GM12864 (cell line): ENCODE measurements at regions not wholly inside any gene's neighbourhood (a gene's known extent, or its start where the extent isn't known, plus 50 kb on each side); places are given as distances from the start of the nearest gene placed in this dataset.
A peak's percentile ranks its signal among the peaks of the same experiment; 100 is the strongest.

Experiments used
- DNase-seq: peaks from one replicate; pipeline ENCODE4 v3.0.0-alpha.2; 2011; ENCODE audit warnings: low read depth
- H3K4me3 ChIP-seq: 2 replicates; pipeline ENCODE4 v1.5.1; 2011; ENCODE audit warnings: mild to moderate bottlenecking, low read depth, low read length, control low read depth
- TF ChIP-seq, protein P1 (sequence below): IDR thresholded peaks from 2 replicates; pipeline ENCODE4 v1.5.1; 2011; ENCODE audit warnings: low read depth, mild to moderate bottlenecking, moderate library complexity, low read length, control low read depth, inconsistent platforms; ENCODE audit errors: missing control alignments

GRCh38 chr10:59585046-59585700, 124.5 kb downstream of the SLC16A9 start:
- DNase-seq = no peak
- TF ChIP-seq, protein P1, sequence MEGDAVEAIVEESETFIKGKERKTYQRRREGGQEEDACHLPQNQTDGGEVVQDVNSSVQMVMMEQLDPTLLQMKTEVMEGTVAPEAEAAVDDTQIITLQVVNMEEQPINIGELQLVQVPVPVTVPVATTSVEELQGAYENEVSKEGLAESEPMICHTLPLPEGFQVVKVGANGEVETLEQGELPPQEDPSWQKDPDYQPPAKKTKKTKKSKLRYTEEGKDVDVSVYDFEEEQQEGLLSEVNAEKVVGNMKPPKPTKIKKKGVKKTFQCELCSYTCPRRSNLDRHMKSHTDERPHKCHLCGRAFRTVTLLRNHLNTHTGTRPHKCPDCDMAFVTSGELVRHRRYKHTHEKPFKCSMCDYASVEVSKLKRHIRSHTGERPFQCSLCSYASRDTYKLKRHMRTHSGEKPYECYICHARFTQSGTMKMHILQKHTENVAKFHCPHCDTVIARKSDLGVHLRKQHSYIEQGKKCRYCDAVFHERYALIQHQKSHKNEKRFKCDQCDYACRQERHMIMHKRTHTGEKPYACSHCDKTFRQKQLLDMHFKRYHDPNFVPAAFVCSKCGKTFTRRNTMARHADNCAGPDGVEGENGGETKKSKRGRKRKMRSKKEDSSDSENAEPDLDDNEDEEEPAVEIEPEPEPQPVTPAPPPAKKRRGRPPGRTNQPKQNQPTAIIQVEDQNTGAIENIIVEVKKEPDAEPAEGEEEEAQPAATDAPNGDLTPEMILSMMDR = no peak
- H3K4me3 ChIP-seq = no peak overlapping the region

DNA sequence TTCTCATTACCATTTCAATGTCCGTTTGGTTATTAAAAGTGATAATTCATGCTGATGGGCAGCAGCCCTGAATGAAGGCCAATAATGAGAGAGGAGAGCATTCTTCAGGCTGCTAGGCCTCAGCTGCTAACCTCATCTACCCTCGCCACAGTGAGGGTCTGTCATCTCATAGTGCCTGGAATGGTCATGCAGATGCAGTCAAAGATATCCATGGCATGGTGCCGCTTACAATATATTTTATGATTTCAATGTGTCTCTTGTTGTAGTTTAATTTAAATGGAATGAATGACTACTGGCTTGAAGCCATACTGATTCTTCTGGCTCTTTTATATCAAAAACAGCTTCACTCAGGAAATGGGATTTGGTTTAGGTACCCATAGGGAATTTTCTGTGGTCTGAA, 126.9 kb downstream of the SLC16A9 start:
- TF ChIP-seq, protein P1 = no peak
- no peak for DNase-seq
- no peak overlapping the region for H3K4me3 ChIP-seq

GRCh38 chr10:59582058-59582457, 127.6 kb downstream of the SLC16A9 start:
- no peak for DNase-seq
- TF ChIP-seq, protein P1 = no peak
- H3K4me3 ChIP-seq = no peak overlapping the region

DNA sequence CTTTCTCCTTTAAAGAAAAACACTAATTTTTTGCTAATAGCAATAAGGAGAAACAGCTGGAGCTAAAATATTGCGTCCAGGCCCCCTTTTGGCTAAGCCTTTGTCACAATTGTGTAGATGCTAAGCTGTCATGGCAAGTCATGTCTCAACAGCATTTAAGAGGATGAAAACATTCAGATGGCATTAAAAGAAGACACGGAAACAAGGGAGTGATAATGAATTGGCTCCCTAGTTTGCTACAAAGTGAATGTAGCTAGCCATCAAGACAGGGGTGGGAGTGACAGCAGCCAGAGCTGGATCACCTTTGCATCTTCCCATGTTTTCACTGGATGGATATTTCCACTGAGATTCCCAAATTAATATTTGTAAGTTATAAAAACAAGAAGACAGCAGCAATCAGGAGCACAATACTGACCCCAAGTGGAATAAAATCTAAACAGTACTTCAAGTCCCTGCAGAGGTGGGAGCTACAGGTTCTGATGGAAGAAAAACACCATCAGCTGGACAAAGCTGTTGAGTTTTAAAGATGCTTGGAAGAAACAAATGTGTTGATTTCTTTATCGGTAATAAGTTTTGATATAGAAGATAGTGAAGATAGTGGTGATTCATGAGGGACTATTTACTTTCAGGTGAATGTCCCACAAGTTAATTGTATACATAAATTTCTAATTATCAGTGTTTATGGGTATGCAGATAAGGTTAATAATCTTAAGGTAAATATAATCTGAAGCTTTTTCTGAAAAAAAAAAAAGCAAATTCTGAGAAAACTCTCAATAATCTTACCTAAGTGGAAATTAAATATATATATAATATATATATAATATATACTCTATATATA, 129.4 kb downstream of the SLC16A9 start:
- DNase-seq = no peak
- TF ChIP-seq, protein P1 = peak; percentile 23

GRCh38 chr10:59578741-59579140, 130.9 kb downstream of the SLC16A9 start:
- TF ChIP-seq, protein P1 = no peak
- no peak overlapping the region for H3K4me3 ChIP-seq
- no peak for DNase-seq

More for the DNA sequence above, 129.4 kb downstream of the SLC16A9 start:
- no peak overlapping the region for H3K4me3 ChIP-seq

- no peak for DNase-seq
- H3K4me3 ChIP-seq = no peak overlapping the region
These were observed 131.7 kb downstream of the SLC16A9 start for GRCh38 chr10:59577984-59578383.

More at GRCh38 chr10:59577984-59578383, 131.7 kb downstream of the SLC16A9 start:
- TF ChIP-seq, protein P1 = no peak
